ENCODE measurements at regions not wholly inside any gene's neighbourhood (a gene's known extent, or its start where the extent isn't known, plus 50 kb on each side); places are given as distances from the start of the nearest gene placed in this dataset.

- CTCF ChIA-PET, result no interaction called here
- POLR2A ChIA-PET, result no interaction called here
- no peak overlapping the region; the same call in 1 of the 2 replicates for H3K27ac ChIP-seq (ENCODE audit: low read length)
Observed at GRCh38 chr7:22584179-22584578, 84.2 kb upstream of the STEAP1B start.

GRCh38 chr7:22582863-22583622 lies 83.1 kb upstream of the STEAP1B start:
- POLR2A ChIA-PET, result no interaction called here
- Histone ChIP-seq H3K9me3 (ENCODE audit: control insufficient read depth, insufficient read depth, low read depth, low read length) (no peaks in the 10 kb centered on the region), H3K36me3 (ENCODE audit: control insufficient read depth, insufficient read depth, low read length) (no peaks in the 10 kb centered on the region), H3K4me3 (ENCODE audit: low read depth in 2 of 2, low read length in 2 of 2) (no peak overlapping the region), H3K27me3 (ENCODE audit: control insufficient read depth, insufficient read depth, low read length) (no peaks in the 10 kb centered on the region), H3K4me1 (ENCODE audit: control insufficient read depth, insufficient read depth, low read length) (no peaks in the 10 kb centered on the region; the same call in 1 of the 2 replicates), H3K27ac (ENCODE audit: low read length) (peak overlapping the region; percentile 5; the same call in 1 of the 2 replicates)
- intact Hi-C loops (cut with micrococcal nuclease; ENCODE audit: unreplicated experiment), result no loop called here
- ATAC-seq (peak; percentile 70), DNase-seq (ENCODE audit: low read depth, low spot score) (peak; percentile 67)
- CTCF ChIA-PET, result no interaction called here
- in situ Hi-C loops (cut with HindIII; ENCODE audit: low pct_unique_long_range_greater_than_20kb, low sequenced_read_pairs), result no loop called here
- TF ChIP-seq CTCF (IDR thresholded peaks at IDR 0.05) (no peak), REST (IDR thresholded peaks at IDR 0.05; ENCODE audit: insufficient read depth in 1 of 2, low read depth in 2 of 2, low read length in 1 of 2) (no peak)
- BruUV-seq (replicated peaks), result no TSS peak

More at GRCh38 chr7:22584179-22584578, 84.2 kb upstream of the STEAP1B start:
- ATAC-seq (no peak), DNase-seq (ENCODE audit: low read depth, low spot score) (no peak)
- no peaks in the 10 kb centered on the region; the same call in 1 of the 2 replicates for H3K4me1 ChIP-seq (ENCODE audit: control insufficient read depth, insufficient read depth, low read length)
- no TSS peak for BruUV-seq (replicated peaks)
- H3K27me3 ChIP-seq (ENCODE audit: control insufficient read depth, insufficient read depth, low read length), result no peaks in the 10 kb centered on the region
- no peak overlapping the region for H3K4me3 ChIP-seq (ENCODE audit: low read depth in 2 of 2, low read length in 2 of 2)
- in situ Hi-C loops (cut with HindIII; ENCODE audit: low pct_unique_long_range_greater_than_20kb, low sequenced_read_pairs), result no loop called here
- H3K36me3 ChIP-seq (ENCODE audit: control insufficient read depth, insufficient read depth, low read length), result no peaks in the 10 kb centered on the region
- TF ChIP-seq CTCF (IDR thresholded peaks at IDR 0.05) (no peak), SIN3A (IDR thresholded peaks at IDR 0.05; ENCODE audit: borderline replicate concordance, insufficient read depth, low read depth, low read length) (no peak), POLR2AphosphoS5 (IDR thresholded peaks at IDR 0.05; ENCODE audit: low read depth, low read length) (no peak), TCF7L2 (IDR thresholded peaks at IDR 0.05; ENCODE audit: low read depth, low read length) (no peak), REST (IDR thresholded peaks at IDR 0.05; ENCODE audit: insufficient read depth in 1 of 2, low read depth in 2 of 2, low read length in 1 of 2) (no peak)
- intact Hi-C loops (cut with micrococcal nuclease; ENCODE audit: unreplicated experiment), result no loop called here
- H3K9me3 ChIP-seq (ENCODE audit: control insufficient read depth, insufficient read depth, low read depth, low read length), result no peaks in the 10 kb centered on the region
